HG03521 (cell line): ENCODE measurements at regions not wholly inside any gene's neighbourhood (a gene's known extent, or its start where the extent isn't known, plus 50 kb on each side); places are given as distances from the start of the nearest gene placed in this dataset.

Experiments used
- ATAC-seq: cut with Tn5 transposase; IDR thresholded peaks from one replicate; pipeline ENCODE4 v1.9.1; 2021; ENCODE audit warnings: mild to moderate bottlenecking, moderate library complexity; ENCODE audit not compliant: unreplicated experiment

DNA sequence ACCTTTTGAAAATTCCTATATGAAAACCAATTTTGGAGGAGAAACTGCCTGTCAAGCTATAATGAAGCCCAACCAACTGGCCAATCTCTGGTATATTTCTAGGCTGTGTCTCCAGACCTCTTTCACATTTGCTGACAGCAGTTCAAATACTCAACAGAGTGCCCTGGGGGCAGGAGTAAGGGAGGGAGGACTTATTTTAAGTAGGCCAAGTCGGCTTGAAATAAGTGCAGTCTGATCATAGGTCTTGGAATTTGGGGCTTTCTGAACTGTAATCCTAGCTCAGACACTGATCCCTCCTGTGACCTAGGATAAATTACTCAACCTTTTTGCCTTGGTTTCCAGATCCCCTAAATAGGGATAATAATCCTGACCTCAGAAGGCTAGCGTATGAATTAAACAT lies 59.4 kb upstream of the SLC7A11 start:
- no peak for ATAC-seq

DNA sequence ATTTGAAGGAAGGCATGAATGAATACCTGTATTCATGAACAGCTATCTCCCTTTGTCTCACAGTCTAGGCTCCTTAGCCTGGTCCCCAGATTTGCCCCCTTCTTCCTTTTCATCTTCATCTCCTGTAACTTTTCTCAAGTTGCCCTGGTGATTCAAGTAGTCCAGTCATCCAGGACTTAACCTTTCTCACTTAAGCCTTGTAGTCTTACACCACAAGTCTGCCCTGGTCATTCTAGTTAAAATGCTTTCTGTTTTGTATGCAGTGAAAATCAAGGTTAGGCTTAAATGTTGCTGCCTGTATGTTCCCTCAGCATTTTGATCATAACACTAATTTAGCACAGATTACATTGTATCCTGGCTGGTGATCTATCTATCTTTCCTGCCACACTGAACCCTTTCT lies 58.5 kb upstream of the SLC7A11 start:
- ATAC-seq = no peak

DNA sequence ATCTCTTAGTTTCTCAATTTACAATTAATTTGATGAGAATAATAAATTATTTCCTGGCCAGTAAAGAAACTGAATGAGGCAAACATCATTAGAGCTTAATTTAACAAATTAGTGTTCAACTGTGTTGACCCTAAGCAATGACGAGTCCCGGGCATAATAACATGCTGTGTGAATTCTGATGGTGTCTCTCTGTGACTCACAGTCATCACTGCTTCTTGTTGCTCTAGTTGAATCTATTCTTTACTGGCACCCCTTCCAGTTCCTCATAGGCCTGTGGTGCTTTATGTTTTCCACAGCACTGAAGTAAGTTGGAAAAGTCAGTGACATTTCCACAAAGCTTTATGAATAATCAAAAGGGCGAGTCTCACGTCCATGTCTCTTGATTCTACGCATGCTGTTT lies 57.7 kb upstream of the SLC7A11 start:
- ATAC-seq = no peak

DNA sequence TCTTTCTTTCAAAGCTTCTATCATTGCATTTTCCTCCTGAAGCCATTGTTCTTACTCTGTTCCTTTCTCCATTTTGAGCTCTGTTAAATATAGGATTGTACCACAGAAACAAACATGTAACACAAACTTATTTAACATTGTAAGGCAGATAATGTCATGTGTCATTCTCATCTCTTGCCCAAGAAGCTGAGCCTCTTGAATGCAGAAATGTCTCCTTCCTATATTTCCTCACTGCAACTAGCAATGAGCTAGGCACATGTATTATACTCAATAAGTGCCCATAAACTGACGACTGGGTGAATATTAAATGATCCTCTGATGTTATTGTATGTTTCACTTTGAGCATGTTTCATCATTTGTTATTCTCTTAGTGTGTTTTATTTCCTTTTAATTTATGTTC lies 56.7 kb upstream of the SLC7A11 start:
- ATAC-seq = no peak

DNA sequence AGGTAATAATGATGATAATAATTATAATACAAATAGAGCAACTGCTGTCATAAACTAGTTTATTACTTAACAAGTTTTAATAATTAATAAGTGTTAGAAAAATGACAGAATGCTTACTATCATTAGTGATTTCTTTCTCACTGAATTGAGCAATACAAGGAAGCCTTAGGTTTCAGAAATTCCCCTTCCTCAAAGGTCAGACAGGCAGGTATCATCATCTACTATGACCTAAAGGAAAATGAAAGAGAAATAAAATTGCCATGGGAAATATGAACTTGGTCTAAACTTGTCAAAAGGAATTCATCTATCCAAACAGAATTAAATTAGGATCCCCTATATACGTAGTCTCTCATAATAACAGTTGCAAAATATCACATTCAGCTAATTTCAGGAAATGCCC lies 56.3 kb upstream of the SLC7A11 start:
- ATAC-seq = no peak

DNA sequence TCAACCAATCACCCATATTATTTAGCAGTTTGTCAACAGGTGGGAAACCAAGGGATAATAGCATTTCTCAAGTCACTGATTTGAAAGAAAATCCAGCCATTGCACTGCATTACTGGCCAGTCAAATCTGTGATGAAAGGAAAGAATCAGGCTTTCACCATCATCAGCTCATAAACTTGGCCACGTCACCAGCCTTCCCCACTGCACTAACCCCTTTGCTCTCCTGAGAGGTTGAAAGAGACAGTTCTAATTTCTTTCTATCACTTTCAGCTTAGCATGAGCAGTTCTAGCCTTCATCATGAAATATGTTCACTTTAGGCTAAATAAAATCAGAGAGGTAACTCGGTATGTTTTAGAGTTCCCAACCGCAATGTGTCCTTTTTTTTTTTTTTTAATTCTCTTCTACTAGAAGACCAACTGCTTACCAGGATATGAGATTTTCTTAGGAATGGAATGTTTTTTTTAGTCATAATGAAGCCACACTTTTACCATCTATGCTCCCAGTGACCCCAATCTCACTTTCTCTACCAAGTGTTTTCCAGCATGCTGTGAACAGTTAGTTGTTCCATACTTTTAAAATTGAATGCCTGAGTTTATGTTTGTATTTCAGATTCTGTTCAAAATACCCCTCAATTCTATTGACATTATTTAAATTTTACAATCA lies 55.7 kb upstream of the SLC7A11 start:
- ATAC-seq = peak; percentile 87

DNA sequence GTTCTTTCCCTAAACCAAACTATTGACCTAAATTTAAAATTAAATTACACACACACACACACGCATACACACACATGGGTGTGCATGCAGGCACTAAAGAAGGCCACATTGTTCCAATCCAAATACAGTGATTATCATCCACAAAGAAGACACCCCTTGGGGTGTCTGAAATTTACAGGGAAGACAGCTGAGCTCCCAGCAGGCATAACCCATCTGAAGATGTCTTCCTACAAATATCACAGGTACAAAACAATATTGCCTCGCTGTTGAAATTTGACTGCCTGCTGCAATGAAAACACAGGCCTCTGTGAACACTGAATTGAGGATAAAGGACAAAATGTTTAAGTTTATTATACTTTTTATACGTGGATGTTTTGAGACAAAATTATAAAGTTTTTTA lies 50.2 kb upstream of the SLC7A11 start:
- no peak for ATAC-seq
